NK-92 (cell line): ENCODE measurements at regions not wholly inside any gene's neighbourhood (a gene's known extent, or its start where the extent isn't known, plus 50 kb on each side); places are given as distances from the start of the nearest gene placed in this dataset.
"Not testable (repeated sequence)": the region's sequence is repeated elsewhere in the genome, so short reads cannot be mapped to it uniquely, and the experiment has no call there.

Source experiments
- DNase-seq: peaks from one replicate; lab custom pipeline; 2025; ENCODE audit not compliant: unreplicated experiment; lab: John Stamatoyannopoulos, UW

DNA sequence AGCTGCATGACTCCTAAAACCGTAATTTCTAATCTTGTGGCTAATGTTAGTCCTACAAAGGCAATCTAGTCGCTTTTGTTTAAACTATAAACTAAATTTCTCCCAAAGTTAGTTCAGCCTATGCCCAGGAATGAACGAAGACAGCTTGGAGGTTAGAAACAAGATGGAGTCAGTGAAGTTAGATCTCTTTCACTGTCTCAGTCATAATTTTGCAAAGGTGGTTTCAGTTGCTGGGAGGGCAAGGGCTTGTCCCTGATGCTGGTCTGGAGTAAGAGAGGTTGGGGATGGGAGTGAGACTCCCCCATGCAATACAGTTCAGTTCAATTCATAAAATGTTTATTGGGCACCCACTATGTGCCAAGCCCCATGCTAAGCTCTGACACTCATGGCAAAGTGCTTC is 362.1 kb downstream of the TYW1 start:
- not testable (repeated sequence) for DNase-seq

DNA sequence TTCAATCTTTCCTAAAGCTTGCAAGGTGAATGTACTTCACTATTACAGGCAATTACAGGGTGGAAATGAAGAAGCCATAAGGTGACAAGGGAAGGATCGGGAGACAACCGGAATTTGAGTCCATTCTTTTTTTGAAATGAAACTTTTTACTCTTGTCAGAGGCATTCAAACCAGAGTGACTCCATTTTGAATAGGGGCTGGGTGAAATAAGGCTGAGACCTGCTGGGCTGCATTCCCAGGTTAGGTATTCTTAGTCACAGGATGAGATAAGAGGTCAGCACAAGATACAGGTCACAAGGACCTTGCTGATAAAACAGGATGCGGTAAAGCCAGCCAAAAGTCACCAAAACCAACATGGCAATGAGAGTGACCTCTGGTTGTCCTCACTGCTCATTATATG is 363.3 kb downstream of the TYW1 start:
- DNase-seq: no peak

DNA sequence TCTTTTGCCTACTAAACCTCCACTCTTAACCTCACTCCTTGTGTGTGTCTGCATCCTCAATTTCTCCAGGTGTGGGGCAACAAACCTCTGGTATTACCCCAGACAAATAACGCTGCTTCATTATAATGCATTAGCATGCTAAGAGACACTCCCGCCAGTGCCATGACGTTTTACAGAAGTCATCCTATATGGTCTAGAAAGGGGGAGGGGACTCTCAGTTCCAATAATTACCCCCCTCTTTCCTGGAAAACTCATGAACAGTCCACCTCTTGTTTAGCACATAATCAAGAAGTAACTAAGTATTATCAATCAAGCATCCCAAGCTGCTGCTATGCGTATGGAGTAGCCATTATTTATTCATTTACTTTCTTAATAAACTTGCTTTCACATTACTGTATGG is 364.5 kb downstream of the TYW1 start:
- no peak for DNase-seq

DNA sequence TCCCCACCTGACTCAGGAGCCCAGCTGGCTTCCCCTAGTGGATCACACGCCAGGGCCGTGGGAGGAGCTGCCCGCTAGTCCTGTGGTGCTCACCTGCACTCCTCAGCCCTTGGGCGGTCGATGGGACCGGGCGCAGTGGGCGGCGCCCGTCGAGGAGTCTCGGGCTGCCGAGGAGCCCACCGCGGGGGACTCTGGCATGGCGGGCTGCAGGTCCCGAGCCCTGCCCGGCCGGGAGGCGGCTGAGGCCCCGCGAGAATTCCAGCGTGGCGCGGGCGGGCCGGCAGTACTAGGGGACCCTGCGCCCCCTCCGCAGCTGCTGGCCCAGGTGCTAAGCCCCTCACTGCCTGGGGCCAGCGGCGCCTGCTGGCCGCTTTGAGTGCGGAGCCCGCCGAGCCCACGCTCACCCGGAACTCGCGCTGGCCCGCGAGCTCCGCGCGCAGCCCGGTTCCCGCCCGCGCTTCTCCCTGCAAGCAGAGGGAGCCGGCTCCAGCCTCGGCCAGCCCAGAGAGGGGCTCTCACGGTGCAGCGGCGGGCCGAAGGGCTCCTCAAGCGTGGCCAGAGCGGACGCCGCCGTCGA is 367.9 kb downstream of the TYW1 start:
- DNase-seq: no peak

DNA sequence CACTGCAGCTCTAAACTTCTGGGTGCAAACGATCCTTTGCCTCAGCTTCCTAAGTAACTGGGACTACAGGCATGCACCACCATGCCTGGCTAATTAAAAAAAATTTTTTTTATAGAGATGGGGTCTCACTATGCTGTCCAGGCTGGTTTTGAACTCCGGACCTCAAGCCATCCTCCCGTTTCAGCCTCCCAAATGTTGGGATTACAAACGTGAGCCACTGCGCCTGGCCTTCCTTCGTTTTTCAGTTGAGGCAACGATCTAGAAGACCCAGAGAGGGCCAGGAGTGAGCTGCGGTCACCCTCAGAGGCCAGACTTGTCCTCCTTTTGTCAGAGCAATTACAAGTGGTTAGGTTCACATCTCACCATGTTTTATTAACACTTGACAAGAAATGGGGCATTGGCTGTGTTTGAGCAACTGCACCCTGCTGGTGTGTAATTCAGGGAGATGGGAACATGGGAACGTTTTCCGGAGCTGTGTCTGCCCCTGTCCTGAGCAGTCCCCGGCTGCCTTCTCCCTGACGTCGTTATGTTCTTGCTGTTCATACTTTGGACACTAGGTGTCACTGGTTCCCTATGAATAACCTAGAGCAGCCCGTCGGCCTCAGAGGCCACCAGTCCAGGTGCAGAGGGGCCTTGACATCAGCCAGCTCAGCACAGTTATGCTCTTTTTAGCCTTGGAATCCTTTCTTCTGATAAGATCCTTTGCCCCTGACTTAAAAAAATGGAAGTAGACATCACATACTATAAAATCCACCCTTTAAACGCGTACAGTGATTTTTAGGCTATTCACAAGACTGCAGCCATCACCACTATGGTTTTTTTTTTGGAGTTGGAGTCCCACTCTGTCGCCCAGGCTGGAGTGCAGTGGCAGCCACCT is 375.0 kb downstream of the TYW1 start:
- DNase-seq: no peak

DNA sequence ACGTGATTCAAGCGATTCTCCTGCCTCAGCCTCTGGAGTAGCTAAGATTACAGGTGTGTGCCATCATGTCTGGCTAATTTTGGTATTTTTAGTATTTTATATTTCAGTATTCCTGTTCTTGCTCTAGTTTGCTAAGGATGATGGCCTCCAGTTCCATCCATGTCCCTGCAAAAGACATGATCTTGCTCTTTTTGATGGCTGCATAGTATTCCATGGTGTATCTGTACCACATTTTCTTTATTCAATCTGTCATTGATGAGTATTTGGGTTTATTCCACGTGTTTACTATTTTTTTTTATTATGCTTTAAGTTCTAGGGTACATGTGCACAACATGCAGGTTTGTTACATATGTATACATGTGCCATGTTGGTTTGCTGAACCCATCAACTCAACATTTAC is 376.8 kb downstream of the TYW1 start:
- not testable (repeated sequence) for DNase-seq

DNA sequence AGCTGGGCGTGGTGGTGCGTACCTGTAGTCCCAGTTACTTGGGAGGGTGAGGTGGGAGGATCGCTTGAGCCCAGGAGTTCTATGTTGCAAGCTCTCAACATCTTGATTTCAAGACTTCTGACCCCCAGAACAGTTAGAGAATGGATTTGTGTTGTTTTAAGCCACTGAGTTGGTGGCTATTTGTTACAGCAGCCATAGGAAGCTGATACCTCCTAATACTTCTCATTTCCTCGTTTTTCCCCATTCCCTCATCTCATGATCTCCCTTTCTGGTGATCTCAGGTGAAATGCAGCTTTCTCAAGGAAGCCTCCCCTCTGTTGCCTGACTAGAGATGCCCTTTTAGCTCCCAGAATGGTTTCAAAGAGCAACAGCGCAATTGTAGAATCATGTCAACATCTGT is 378.8 kb downstream of the TYW1 start:
- DNase-seq: no peak

DNA sequence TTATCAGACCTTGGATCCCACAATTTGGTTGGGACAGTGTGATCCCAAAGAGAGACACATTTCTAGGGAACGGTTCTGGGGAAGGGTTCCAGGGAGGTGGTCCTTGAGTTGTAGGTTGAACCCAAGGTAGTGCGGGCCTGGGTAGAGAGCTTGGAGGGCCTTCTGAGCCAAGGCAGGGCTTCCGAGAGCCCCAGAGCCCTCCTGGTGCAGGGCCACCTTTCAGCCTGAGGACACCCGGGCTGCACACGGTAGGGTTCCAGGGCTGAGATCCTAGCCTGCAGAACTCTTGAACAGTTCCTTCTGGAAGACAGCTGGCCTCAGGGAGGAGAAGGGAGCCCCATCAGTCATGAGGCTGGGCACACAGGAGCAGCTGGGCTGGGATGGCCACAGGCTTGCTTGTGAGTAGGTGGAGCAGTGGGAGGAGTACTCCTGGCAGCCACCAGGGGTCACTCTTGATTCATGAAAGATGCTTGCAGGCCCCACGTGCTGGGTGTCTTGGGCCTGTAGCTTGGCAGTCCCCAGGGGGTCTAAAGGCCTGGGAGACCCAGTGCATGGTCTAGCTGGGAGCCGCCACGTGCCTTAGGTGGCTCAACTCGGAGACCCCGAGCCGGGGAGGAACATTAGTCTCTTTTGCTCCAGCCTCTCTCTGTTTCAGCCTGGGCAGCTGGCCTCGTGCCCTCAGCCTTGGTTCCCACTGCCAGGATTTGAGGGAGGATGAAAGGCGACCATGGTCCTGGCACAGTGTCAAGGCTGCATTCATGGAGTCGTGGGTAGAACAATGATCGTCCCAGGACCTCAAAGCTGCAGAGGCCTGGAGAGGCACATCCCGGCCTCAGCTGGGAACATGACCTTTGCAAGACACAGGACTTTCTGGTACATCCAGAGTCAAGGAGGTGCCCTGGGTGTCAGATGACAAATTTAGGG is 381.6 kb downstream of the TYW1 start:
- no peak for DNase-seq

DNA sequence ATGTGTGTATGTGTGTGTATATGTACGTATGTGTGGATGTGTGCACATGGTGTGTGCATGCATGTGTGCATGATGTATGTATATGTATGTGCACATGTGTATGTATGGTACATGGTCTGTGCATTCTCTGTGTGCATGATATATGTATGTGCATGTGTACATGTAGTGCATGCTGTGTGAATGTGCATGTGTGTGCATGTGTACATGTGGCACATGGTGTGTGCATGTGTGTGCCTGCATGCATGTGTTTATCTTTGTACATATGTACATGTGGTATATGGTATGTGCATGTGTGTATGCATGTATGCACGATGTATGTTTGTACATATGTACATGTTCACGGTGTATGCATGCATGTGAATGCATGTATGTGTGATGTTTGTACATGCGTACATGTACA is 383.7 kb downstream of the TYW1 start:
- DNase-seq: no peak

DNA sequence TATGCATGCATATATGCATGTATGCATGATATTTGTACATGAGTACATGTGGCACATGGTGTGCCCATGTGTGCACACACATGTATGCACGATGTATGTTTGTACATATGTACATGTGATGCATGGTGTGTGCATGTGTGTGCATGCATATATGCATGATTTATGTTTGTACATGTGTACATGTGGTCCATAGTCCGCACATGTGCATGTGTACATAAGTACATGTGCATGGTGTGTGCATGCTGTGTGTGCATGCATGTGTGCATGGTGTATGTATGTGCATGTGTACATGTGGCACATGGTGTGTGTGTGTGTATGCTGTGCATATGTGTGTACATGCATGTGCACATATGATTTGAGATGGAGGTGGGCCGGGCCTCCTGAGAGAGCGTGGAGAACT is 384.2 kb downstream of the TYW1 start:
- DNase-seq: no peak

DNA sequence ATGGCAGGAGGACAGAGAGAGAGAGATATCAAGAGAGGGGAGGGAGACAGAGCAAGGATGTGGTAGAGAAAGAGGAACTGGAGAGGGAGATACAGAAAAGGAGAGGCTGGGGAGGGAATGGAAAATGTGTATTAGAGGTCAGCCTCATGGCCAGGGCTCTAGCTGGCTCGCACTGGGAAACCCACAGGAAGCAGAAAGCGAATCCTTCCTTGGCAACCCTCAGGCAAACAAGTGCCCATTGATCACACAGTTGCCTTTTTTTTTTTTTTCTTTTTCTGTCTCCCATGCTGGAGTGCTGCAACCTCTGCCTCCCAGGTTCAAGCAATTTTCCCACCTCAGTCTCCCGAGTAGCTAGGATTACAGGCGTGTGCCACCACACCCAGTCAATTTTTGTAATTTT is 391.2 kb downstream of the TYW1 start:
- no peak for DNase-seq

DNA sequence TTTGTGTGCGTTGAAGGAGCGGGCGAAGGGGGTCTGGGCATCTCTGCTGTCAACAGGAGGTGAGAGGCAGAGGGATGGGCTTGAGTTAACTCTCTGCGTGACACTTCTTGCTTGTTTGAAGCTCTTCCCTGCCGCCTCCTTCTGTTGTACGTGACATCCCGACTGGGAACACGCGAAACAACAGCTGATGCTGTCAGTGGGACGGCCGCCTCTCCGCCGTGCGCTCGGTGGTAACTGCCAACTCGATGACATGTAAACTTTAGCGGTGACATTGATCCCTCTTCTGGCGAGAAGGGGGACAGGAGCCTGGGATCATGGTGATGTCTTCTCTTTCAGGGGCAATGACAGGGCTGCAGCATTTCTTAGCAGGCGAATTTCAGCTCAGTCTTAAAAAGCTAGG is 394.5 kb downstream of the TYW1 start:
- DNase-seq: no peak

DNA sequence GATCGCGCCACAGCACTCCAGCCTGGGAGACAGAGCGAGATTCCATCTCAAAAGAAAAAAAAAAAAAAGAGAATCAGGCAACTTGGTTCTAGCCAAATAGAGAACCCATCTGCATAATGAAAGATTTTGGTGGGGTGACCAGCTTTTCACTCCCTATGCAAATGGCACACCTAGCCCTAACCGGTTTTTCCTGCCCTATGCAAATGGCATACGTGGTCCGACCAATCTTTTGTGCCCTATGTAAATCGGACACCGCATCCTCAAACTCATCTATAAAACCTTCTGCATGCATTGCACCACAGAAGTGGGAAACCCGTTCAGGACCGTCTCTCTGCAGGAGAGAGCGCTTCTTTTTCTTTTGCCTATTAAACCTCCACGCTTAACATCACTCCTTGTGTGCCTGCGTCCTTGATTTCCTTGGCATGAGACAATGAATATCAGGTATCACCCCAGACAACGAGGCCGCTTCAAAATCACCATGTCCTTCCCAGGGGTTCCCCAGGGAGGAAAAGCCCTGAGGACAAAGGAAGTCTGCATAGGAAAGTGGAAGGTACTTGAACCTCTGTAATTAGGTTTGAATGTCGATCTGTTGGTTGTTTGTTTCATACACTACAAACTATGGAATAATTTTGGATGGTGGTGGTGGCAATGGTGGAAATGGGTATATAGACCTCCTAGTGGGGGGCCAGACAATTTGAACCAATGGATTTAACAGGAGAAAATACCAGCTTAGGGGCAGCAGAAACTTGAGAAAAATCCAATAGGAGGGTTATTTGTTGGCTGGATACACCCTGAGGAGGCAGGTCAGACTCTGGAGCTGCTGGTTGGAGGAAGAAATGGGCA is 396.2 kb downstream of the TYW1 start:
- DNase-seq: no peak

DNA sequence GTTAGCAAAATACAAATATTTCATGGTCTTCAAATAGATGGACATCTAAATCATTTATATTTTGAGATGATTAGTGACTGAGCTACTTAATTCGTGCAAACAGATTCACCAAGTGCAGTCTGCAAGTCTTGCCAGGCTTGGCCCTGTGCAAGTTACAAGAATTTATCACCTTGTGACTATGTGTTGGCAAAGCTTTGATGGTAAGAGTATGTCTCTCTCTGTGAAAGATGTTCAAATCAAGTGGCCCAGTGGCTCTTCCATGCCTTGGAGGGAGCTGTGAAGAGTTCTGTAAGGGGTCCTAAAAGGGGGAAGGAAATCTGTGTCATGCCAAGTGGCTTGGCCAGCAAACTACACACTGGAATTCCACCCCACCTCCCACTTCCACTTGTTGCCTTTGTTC is 397.3 kb downstream of the TYW1 start:
- no peak for DNase-seq

DNA sequence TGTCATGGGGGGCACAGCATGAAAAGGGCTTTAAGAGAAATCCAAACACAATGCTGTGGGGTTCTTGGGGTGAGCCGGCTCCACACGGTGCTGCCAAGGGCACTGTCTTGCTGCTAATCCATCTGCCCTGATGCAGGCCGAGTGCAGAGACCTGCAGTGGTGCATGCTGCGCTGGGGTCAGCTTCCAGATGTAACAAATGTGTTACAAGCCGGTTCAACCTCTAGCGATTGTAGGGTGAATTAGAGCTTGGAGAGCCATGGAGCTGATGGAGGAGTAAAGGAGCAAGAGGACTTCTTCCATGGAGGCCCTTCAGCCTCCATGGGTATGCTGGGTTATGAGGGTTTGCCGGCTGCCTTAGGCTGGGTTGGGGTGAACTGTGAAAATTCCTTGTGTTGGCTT is 402.3 kb downstream of the TYW1 start:
- no peak for DNase-seq

DNA sequence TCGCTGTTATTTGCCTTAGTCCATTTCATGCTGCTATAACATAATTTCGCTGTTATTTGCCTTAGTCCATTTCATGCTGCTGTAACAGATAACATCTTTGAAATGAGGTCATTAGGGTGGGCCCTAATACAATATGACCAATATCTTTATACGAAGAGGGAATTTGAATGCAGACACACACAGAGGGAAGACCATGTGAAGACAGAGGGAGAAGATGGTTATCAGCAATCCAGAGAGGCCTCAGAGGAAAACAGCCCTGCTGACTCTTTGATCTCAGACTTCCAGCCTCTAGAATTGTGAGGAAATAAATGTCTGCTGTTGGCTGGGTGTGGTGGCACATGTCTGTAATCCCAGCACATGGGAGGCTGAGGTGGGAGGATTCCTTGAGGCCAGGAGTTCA is 404.9 kb downstream of the TYW1 start:
- no peak for DNase-seq

DNA sequence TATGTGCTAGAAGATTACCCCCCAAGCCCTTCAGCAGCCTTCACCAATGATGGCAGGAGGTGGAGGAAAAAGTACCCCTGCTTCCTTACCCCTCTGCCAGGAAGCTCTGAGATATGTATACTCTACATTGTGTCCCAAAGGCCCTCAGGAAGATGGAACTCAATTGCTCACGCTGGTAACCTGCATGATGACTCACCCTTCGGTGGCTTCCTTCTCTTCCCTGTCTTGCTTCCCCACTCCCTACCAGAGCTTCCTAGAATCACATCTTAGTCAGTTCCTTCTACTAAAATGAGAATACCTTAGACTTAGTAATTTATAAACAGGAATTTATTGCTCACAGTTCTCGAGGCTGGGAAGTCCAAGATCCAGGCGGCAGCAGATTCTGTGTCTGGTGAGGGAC is 405.6 kb downstream of the TYW1 start:
- no peak for DNase-seq

DNA sequence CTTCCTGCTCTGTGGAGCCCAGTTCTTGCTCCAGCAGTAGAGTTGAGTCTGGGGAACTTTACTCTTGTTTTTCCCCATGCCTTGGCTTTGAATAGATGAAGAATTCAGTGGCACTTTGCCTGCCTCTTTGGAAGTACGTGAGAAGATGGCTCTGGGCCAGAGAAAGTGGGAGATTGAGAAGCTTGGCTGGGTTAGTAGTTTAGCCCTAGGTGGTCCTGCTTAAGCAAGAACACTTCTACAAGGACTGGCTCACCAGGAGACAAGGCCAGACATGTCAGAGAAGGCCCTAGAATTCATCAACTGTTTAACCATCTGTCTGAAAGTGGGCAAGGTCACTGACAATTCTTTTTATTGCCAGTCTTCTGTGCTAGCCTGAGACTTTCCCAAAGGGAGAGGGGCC is 410.3 kb downstream of the TYW1 start:
- no peak for DNase-seq

DNA sequence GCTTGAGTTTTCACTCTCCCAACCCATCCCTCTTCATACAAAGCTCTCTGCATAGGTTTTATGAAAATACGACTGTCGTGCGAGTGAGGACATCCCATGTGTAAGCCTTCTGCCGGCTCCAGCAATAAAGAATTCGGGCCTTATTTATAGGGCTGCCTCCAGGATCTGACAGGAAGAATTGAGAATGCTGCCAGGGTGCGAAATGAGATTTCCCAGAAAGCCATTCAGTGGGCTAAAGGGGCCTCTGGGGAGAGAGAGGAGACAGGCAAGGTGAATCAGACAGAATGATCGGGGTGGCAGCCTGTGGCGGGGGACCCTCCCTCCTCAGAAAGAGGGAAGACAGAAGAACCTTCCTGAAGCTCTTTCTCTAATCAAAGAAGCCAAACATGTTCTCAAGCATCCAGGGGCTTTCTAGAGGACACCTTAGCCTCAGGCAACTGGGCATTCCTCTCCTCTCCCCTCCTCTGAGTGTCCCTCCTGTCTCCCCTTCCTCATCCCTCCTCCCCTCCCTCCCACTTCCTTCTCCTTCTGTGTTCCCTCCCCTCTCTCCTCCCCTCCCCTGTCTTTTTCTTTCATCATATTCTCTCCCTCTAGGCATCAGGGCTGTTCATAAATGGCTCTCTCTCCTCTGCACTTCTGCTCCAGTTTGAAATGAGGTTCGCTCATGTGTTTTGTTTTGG is 410.9 kb downstream of the TYW1 start:
- DNase-seq: no peak

DNA sequence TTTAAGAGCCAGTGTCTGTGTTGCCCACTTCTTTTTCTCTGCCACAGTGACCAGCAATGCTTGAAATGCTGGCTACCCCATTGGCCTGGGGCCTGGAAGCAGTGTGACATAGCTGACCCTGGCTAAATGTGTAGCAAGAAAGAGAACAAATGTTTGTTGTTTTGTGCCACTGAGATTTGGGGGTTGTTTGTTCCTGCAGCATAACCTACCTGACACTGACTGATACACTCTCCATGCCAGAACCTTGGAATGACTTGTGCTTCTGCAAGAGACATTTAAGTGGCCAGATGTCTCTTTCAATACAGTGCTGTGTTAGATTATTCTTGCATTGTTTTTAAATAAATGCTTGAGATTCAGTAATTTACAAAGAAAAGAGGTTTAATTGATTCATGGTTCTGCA is 411.5 kb downstream of the TYW1 start:
- no peak for DNase-seq
